ENCODE measurements at regions not wholly inside any gene's neighbourhood (a gene's known extent, or its start where the extent isn't known, plus 50 kb on each side); places are given as distances from the start of the nearest gene placed in this dataset.

DNA sequence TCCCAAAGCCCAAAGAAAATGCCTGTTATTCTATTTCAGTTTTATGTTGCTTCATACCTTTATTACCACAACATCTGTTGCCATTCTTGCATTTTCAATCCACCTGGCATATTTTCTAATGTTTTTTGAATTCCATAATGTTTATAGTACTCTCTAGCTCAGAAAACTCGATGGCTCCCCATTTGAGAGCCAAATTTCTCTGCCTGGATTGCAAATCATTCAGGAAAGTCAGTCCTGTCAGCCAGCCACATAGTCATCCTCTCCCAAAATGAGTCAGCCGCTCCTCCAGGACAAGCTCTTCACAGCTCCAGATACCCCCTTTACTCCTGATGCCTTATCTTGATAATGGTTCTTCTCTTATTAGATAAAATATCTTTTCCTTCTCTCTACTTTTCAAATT is 78.2 kb upstream of the ADCY2 start:
- no peak for TF ChIP-seq GATA3 (IDR thresholded peaks at IDR 0.05; ENCODE audit: low read depth, low read length)
- no peak for TF ChIP-seq GATA2 (IDR thresholded peaks at IDR 0.05; ENCODE audit: low read depth, low read length)
